ENCODE measurements at regions not wholly inside any gene's neighbourhood (a gene's known extent, or its start where the extent isn't known, plus 50 kb on each side); places are given as distances from the start of the nearest gene placed in this dataset.
"Not testable (repeated sequence)": the region's sequence is repeated elsewhere in the genome, so short reads cannot be mapped to it uniquely, and the experiment has no call there.

DNA sequence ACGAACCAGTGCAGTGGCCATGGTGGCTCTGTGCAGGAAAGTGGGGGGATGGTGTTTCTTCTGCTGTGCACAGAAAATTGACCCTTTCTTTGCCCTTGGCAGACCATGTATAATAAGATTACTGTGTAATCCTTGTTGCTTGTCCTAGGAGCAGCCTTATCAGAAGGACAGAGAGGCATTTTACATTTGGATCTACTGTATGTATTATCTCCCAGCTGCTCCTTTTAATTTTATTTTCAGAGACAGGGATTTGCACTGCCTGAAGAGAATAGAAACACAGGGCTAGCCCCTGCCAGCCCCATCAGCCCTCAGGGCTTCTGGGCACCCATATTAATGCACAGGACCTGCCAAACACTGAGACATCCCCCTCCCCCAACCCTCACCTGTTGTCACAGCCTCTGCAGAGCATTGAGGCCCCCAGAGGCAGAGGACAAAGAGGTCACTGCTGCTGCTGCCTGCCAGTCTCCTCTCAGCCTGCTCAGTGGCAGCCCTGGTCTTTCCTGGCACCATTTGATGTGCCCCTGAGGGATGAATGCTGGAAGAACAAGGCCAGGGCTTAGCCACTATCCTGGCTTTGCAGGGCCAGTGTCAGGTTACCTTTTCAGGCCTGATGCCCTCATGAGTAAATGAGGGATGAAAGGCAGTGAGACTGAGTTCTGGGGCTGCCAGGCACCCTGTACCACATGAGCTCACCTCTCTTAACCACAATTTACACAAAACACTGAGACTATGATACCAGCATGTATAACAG is 533.4 kb downstream of the NTRK3 start:
- DNase-seq, result no peak

DNA sequence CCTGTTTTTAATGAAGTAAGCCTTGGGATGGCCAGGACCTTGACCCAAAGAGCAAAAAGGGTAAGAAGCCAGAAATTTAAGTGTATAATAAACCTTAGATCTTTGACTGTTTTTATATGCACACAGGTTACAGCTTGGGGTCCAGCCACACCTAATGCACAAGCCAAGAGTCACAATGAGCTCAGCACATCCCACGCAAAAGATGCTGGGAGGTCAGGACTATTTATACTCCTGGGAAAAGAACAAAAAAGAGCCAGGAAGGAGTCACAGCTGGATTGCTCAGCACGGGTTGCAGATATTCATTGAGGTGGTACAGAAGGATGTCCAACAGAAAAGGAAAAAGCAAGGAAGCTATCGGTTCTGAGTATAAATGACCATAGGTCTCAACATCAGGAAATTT is 536.3 kb downstream of the NTRK3 start:
- no peak for DNase-seq

DNA sequence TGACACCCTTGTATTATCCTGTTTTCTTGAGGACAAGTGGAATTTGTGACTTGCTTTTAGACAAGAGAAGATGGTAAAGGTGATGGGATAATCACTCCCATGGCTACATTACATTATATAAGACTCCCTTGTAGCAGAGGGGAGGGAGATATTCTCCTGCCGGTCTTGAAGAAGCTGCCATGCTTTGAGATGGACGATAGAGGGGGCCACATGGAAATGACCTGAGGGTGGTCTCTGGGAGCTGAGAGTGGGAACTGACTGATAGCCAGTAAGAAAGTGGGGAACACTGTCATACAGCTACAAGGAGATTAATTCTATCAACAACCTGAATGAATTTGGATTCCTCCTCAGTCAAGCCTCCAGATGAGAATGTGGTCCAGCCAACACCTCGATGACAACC is 540.1 kb downstream of the NTRK3 start:
- DNase-seq, result no peak

DNA sequence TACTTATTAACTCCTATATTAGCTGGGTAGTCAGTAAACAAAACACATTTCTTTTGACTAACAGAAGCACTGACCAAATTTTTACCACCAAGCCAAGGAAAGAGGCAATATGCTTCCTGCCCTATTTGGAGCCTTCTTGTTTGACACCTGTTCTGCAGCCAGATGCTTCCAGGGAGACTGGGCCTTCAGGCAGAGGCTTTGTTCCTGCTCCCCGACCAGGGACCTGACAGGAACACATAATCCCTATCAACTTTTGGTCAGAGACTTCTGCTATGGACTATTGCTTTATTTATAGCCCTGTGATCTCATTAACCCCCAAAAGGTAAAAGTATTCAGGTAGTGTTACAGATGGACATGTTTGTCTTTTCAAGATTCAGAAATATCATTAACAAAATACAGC is 541.3 kb downstream of the NTRK3 start:
- no peak for DNase-seq

DNA sequence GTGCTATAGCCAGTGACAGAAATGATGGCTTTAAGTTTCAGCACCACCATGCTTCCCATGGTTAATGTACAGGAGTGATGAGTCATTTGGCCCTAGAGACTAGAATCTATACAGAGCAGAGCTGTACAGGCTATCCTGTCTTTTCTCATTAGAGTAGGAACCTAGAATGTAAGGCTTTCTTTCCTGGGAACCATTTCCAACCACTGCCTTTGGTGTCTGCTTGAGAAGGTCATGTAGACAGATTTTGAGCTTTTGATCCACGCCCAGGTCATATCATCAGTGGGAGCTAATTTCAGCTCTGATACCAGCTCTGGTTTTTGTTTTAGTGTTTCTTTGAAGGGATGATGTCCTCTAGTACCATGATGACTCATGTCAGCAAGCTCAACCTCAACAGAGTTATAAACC is 543.1 kb downstream of the NTRK3 start:
- no peak for DNase-seq

DNA sequence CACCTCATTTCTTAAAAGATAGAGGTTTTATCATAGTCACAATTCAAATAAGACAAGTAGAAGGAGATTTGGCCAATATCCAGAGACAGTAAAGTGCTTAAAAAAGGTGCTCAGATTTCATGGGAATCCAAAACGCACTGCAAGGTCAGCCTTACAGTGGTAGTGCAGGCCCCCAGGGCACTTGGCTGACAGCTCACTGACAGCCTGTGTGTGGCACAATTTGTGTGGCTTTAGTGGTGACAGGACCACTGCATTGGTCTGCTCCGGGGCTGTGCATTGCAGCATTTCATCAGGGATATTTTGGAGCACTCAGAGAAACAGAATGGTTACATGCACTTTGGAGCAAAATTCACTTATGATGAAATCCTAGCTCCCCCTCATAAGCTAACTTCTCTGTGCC is 544.3 kb downstream of the NTRK3 start:
- no peak for DNase-seq

DNA sequence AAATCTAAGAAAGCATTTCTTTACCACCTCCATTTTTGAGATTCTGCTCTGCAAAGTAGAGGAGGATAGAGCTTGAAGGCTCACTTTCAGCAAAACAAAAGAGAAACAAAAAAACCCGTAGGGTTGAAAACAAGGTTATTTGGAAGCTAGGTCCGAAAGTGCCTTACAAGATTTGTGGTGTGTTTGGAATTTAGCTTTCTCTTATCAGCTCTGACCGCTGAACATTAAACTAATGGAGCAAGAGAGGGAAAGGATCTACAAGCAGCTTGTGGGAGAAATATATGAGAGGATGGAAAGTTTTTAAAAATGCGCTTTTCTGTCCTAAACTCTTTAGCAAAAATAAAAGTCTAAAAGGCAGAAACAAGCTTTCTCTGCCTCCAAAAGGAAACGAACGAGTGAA is 545.5 kb downstream of the NTRK3 start:
- no peak for DNase-seq

DNA sequence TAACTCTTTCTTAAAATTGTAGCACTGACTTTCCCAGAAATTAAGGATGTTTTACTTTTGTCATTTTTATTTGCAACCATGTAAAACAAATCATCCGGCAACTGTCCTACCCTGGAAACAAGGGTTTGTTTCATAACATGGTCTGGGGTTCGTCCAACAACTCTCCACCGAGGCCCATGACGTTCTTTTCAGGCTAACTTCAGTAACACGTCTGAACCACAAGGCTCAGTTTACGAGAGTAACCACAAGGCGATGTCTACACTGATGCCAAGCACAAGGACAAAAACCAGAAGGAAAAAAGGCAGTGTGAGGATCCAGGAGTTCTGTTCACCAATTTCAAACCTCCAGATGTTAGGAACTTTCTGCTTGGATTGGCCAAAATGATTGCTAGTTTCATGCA is 546.1 kb downstream of the NTRK3 start:
- DNase-seq, result no peak

DNA sequence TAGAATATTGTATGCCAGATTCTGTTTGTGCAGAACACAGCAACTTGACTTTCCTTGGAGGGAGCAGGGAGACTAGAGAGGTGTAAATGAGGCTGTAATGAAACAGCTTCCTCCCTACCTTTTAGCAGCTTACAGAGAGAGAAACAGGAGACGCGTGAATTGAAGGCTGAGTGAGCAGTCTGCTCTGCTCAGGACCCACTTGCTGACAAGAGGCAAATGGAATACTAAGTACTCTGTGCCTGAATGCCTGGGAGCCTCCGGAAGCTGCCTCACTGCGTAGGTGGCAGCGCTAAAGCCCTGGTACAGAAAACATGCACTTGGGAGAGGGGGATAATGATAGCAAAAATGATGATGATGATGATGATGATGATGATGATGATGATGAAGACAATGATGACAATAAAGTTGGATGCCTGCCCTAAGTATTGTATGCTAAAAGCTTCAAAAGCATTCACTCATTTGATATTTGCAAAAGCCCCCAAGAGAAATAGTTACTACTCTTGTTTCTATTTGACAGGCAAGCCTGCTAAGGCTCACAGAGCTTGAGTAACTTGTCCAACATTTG is 548.9 kb downstream of the NTRK3 start:
- DNase-seq, result no peak

DNA sequence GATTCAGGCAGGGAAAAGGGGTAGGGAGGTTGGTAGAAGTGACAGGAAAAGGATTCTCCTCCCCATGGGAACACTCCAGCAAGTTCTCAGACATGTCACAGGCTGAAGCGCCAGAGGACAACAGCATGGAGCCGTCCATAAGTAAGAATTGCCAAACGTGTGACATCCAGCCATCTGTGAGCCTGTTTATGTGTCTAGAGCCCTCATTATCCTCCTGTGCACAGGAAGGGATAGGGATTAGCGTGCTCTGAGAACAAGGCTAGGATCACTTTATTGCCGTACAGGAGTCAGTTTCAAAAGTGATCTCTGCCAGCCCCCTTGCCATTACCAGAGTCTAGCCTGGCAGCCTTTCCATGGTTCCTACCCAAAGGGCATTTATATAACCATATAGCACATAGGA is 549.5 kb downstream of the NTRK3 start:
- no peak for DNase-seq

DNA sequence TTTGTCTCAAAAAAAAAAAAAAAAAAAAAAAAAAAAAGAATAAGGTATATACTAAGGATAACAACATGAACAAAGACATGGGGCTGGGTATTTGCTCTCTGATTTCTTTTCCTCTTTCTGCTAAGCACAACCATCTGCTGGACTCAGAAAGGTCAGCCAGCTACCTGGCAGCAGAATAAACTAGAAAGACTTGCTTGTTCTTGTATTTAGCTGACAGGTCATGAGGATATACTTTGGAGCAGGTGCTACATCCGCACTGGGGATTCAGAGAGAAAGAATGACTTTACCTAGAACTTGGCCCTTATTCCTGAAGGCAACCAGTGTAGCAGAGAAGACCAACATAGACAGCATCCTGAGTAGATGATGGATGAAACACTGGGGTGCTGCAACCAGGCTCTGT is 550.5 kb downstream of the NTRK3 start:
- no peak for DNase-seq

DNA sequence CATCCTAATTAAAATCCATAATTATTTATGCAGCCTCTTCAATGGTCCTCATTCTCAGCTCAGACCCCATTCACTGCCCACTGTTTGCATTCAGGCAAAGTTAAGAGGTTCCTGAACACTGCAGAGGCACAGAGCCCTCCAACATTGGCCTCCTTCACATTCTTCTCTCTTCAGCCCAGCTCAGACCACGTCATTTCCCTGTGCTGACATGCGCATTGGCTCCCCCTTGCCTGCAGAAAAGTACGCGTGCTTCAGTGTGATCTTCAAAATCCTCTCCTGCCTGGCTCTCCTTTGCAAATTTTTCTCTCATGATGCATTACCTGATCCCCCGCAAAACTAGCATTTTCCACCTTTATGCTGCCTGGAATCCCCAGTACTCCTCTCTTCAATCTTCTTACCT is 552.3 kb downstream of the NTRK3 start:
- DNase-seq, result no peak

DNA sequence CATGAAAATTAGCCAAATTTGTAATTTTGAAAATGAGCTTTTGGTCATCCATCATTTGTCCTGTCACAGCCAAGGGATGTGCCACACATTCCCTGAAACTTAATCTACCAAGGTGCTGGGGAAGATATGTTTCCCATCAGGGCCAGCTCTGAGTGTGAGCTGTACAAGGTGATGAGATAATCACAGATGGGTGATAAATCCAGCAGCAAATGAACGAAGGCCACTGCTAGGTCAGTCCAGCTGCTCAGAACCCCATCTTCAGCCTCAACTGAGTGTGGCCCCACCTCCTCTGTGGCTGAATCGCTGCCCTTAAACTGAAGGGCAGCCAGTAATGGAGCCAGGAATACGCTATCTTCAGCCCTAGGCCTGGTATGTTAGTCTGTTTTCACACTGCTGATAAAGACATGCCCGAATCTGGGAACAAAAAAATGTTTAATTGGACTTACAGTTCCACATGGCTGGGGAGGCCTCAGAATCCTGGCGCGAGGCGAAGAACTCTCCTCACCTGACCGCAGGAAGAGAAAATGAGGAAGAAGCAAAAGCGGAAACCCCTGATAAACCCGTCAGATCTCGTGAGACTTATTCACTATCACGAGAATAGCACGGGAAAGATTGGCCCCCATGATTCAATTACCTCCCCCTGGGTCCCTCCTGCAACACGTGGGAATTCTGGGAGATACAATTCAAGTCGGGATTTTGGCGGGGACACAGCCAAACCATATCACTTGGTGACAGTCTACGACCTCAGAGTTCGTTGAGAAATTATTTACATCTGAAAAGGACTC is 553.0 kb downstream of the NTRK3 start:
- no peak for DNase-seq

DNA sequence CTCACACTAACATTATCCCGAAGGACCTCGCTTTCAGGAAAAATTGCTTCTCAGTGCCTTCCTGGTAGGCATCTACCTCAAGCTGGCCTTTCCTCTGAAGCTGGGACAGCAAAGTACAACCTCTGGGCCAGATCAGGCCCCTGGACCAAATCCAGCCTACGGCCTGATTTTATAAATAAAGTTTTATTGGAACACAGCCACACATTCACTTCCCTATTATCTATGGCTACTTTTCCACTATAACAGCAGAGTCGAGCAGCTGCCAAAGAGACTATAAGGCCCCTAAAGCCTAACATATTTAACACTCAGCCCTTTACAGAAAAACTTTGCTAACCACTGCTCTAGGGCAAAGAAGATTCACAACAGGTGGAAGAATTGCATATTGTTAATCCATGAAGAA is 554.3 kb downstream of the NTRK3 start:
- no peak for DNase-seq

DNA sequence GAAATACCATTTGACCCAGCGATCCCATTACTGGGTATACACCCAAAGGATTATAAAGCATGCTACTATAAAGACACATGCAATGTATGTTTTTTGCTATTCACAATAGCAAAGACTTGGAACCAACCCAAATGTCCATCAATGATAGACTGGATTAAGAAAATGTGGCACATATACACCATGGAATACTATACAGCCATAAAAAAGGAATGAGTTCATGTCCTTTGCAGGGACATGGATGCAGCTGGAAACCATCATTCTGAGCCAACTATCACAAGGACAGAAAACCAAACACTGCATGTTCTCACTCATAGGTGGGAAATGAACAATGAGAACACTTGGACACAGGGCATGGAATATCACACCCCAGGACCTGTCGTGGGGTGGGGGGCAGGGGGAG is 558.1 kb downstream of the NTRK3 start:
- DNase-seq, result not testable (repeated sequence)

DNA sequence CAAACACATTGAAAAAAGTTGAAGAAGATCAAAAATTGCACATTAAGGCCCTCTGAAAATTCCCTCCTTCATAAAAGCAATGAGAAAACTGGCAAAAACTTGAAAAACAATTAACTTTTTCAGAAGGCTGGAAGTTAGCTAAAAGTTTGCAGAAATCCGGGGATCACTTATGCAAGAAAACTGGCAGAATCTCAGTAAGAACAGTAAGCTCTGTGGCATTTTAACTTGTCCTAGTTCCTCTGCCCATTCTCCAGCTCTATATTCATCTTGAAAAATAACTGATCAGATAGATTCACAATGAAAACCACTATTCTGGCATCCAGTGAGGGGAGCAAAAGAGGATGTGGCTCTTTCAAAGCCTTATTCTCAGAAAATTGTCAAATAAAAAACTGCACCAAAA is 566.8 kb downstream of the NTRK3 start:
- no peak for DNase-seq

DNA sequence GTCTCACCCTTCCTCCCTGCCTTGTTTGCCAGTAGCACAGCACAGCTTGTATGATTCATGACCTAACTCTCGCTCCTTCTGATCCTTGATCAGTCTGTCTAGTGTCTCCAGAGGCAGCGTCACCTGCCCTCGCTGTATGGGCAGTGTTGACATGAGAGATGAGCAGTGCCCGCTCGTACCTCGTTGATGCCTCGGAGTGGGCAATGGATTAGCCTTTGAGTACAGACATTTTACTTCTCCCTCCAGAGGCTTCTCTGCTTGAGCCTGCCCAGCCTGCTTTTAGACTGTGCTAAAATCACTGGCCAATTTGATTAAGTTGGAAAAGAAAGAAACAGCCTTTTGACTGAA is 569.0 kb downstream of the NTRK3 start:
- no peak for DNase-seq

DNA sequence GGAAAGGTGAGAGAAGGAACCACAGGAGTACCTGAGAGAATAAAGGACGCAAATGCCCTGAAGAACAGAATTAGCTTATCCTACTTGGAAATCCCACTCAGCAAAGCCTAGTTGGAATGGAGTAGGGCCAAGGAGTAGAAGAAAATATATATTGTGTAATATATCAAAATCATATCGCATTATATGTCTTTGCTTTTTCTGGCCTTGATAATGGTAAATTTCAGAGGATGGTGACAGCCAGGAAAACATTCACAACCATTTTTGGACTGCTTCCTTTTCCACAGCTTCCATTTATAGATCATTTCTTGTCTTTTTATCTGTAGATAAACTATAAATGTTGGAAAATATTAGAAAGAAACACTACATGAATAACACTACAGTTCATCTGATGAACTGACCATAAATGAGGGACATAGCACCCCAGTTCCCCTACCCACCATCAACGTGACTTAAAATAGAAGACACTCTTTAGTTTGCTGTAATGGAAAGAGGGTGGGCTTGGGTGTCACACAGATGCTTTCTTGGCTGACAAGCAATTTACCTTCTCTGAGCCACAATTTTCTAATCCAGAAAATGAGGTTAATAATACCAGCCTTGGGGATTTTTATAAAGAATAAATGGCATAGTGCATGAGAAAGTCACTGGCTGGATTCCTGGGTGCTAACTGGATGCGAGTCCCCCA is 569.6 kb downstream of the NTRK3 start:
- DNase-seq, result no peak

DNA sequence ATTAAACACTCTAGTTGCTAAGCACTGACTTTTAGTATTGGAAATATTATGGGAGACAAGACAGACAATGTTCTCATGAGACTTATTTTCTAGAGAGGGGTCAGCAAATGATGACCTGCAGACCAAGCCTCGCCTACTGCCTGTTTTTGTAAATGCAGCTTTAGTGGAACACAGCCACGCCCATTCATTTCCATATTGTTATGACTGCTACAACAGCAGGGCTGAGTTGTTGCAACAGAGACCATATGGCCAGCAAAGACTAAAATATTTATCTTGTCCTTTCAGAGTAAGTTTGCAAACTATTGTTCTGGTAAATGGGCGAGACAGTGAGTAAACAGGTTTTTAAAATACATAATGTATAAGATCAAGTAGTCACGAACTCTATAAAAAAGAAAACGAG is 570.2 kb downstream of the NTRK3 start:
- no peak for DNase-seq

DNA sequence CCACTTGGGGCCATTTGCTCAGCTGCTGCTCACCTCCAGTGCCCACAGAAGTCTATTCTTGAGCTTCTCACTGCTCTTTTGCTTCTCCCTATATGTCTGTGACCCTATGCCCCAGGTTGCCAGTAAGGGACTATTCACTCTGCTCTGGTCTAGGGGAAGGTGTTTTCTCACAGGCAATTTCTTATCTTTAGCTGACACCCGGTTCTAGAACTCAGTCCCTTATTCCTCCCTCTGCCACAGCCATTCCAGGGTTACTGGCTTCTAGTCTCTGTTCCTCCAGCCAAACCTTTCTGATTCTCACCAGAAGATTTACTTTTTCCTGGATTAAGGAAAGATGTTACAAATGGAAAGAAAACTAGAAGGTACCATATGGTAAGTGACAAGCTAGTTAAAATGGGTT is 574.0 kb downstream of the NTRK3 start:
- no peak for DNase-seq

DNA sequence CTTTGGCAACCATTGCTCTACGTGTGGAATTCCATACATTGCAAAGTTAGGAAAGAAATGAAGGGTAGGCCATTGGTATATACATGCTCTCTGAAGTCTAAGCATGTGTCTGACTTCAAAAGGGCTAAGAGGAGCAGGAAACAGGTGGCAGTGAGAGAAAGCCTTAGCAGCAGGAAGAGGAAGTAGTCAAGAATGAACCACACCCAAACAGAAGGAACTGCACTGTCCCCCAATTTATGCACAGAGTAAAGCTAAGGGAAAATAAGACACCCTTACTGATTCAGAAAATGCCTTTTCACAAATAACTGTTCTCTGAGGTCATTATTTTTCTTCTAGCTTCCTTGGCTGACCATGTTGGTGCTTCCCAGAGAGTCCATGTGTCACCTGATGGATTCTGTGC is 575.4 kb downstream of the NTRK3 start:
- DNase-seq, result no peak

DNA sequence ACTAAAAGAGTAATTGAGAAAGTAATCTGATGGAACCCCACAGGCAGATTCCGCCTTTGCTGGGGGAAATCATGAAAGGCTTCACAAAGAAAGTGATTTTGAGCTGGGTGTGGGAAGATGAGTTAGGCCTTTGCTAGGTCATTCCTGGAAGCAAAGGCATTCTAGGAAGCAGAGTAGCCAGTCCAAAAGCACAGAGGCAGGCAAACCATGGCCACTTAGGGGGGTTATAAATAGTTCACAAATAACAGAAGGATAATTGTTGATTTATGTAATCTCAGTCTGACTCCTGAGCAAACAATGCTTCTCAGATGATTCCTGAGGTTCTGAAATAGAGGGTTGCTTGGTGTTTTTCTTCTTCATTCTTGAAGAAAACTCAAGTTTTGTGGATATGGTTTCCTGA is 576.3 kb downstream of the NTRK3 start:
- DNase-seq, result no peak

DNA sequence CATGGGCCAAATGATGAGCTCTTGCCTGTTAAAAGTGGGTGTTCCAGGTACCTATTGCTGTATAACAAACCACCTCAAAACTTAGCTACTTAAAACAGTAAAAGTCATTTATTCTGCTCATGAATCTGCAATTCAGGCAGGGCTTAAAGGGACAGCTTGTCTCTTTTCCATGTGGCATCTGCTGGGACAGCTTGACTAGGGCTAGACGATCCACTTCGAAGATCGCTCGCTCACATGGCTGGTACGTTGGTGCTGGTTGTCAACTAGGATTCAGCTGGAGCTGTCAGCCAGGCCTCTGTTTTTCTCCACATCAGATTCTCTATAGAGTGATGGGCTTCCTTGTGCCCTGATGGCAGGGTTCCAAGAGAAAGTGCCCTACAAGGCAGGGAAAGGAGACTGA is 581.3 kb downstream of the NTRK3 start:
- no peak for DNase-seq

Data from activated CD4-positive, alpha-beta T cell treated with anti-CD3 and anti-CD28 coated beads for 48 hours (primary cell).